ENCODE measurements at regions not wholly inside any gene's neighbourhood (a gene's known extent, or its start where the extent isn't known, plus 50 kb on each side); places are given as distances from the start of the nearest gene placed in this dataset.

- H3K27ac ChIP-seq (ENCODE audit: low read depth in 1 of 3, low read length in 2 of 3): no peak overlapping the region
- H3K27me3 ChIP-seq (ENCODE audit: control insufficient read depth in 3 of 3, insufficient read depth in 3 of 3, low read length in 3 of 3): no peaks in the 10 kb centered on the region
- DNase-seq (no peak), FAIRE-seq (no peak)
- H3K4me1 ChIP-seq (ENCODE audit: control insufficient read depth in 3 of 3, insufficient read depth in 2 of 3, low read depth in 1 of 3, low read length in 2 of 3): no peaks in the 10 kb centered on the region
- no peak overlapping the region for H3K4me3 ChIP-seq (ENCODE audit: low read depth in 1 of 3, low read length in 3 of 3)
- no peaks in the 10 kb centered on the region for H3K9me3 ChIP-seq (ENCODE audit: control insufficient read depth in 2 of 2, insufficient read depth in 1 of 2, low read depth in 1 of 2, low read length in 1 of 2)
- 41 to 65% (median 49%) methylated on average over 1 of the region's 1 CpG for WGBS, 3 donors
- no peaks in the 10 kb centered on the region for H3K36me3 ChIP-seq (ENCODE audit: control insufficient read depth in 3 of 3, insufficient read depth in 2 of 3, low read depth in 1 of 3, low read length in 3 of 3)
Observed at GRCh38 chr9:78923966-78924659, 627.2 kb downstream of the PSAT1 start.

GRCh38 chr9:78927099-78927940 lies 630.4 kb downstream of the PSAT1 start:
- FAIRE-seq: no peak

DNA sequence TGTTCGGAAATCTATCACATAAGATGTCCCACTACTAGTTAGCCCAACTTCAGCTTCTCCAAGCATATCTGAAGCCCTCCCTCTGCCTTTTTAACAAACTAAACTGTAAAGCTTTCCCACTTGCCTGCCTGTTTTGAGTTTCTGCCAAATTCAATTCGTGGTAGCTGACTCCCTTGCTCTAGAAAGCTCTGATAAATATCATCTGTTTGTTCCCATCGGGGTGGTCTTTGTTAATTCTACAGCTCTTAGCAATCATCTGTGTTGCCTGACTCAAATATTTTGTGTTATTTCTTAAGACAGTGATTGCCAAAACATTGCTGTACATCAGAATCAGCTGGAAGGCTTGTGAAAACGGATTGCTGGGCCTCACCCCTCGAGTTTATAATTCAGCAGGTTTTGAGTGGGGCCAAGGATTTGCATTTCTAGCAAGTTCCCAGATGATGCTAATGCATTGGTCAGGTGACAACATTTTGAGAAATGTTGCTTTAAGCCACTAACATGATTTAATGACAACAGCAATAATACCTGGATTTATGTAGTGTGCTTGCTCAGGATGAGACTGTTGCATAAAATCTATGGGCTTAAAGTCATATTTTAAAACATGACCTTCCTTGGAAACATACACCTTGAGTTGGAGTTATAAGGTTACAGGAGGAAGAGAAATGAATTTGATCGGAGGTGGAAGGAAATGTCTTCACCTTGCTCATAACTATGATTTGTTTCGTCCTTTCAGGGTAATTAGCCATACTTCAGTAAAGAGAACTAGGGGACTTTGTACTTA lies 631.9 kb downstream of the PSAT1 start:
- H3K27me3 ChIP-seq (ENCODE audit: control insufficient read depth in 3 of 3, insufficient read depth in 3 of 3, low read length in 3 of 3): no peaks in the 10 kb centered on the region
- H3K9me3 ChIP-seq (ENCODE audit: control insufficient read depth in 2 of 2, insufficient read depth in 1 of 2, low read depth in 1 of 2, low read length in 1 of 2): no peaks in the 10 kb centered on the region
- DNase-seq: peak in 1 of 2 donors; percentile 2
- H3K4me1 ChIP-seq (ENCODE audit: control insufficient read depth in 3 of 3, insufficient read depth in 2 of 3, low read depth in 1 of 3, low read length in 2 of 3): no peaks in the 10 kb centered on the region
- H3K4me3 ChIP-seq (ENCODE audit: low read depth in 1 of 3, low read length in 3 of 3): no peak overlapping the region
- WGBS, 3 donors: 53 to 58% (median 54%) methylated on average over 7 of the region's 7 CpGs
- FAIRE-seq: no peak
- no peak overlapping the region for H3K27ac ChIP-seq (ENCODE audit: low read depth in 1 of 3, low read length in 2 of 3)
- H3K36me3 ChIP-seq (ENCODE audit: control insufficient read depth in 3 of 3, insufficient read depth in 2 of 3, low read depth in 1 of 3, low read length in 3 of 3): no peaks in the 10 kb centered on the region

More at GRCh38 chr9:78927099-78927940, 630.4 kb downstream of the PSAT1 start:
- H3K27me3 ChIP-seq (ENCODE audit: control insufficient read depth in 3 of 3, insufficient read depth in 3 of 3, low read length in 3 of 3): no peaks in the 10 kb centered on the region
- H3K4me3 ChIP-seq (ENCODE audit: low read depth in 1 of 3, low read length in 3 of 3): no peak overlapping the region
- H3K4me1 ChIP-seq (ENCODE audit: control insufficient read depth in 3 of 3, insufficient read depth in 2 of 3, low read depth in 1 of 3, low read length in 2 of 3): no peaks in the 10 kb centered on the region
- H3K36me3 ChIP-seq (ENCODE audit: control insufficient read depth in 3 of 3, insufficient read depth in 2 of 3, low read depth in 1 of 3, low read length in 3 of 3): no peaks in the 10 kb centered on the region
- WGBS, 3 donors: 74 to 92% (median 81%) methylated on average over 1 of the region's 1 CpG
- DNase-seq: no peak
- no peak overlapping the region for H3K27ac ChIP-seq (ENCODE audit: low read depth in 1 of 3, low read length in 2 of 3)
- no peaks in the 10 kb centered on the region for H3K9me3 ChIP-seq (ENCODE audit: control insufficient read depth in 2 of 2, insufficient read depth in 1 of 2, low read depth in 1 of 2, low read length in 1 of 2)

GRCh38 chr9:78930281-78930680 lies 633.4 kb downstream of the PSAT1 start:
- Histone ChIP-seq H3K4me3 (ENCODE audit: low read depth in 1 of 3, low read length in 3 of 3) (no peak overlapping the region), H3K4me1 (ENCODE audit: control insufficient read depth in 3 of 3, insufficient read depth in 2 of 3, low read depth in 1 of 3, low read length in 2 of 3) (no peaks in the 10 kb centered on the region), H3K9me3 (ENCODE audit: control insufficient read depth in 2 of 2, insufficient read depth in 1 of 2, low read depth in 1 of 2, low read length in 1 of 2) (no peaks in the 10 kb centered on the region), H3K27ac (ENCODE audit: low read depth in 1 of 3, low read length in 2 of 3) (no peak overlapping the region), H3K36me3 (ENCODE audit: control insufficient read depth in 3 of 3, insufficient read depth in 2 of 3, low read depth in 1 of 3, low read length in 3 of 3) (no peaks in the 10 kb centered on the region), H3K27me3 (ENCODE audit: control insufficient read depth in 3 of 3, insufficient read depth in 3 of 3, low read length in 3 of 3) (no peaks in the 10 kb centered on the region)
- no peak for FAIRE-seq
- DNase-seq: no peak
- 82 to 85% (median 83%) methylated on average over 2 of the region's 2 CpGs for WGBS, 3 donors

DNA sequence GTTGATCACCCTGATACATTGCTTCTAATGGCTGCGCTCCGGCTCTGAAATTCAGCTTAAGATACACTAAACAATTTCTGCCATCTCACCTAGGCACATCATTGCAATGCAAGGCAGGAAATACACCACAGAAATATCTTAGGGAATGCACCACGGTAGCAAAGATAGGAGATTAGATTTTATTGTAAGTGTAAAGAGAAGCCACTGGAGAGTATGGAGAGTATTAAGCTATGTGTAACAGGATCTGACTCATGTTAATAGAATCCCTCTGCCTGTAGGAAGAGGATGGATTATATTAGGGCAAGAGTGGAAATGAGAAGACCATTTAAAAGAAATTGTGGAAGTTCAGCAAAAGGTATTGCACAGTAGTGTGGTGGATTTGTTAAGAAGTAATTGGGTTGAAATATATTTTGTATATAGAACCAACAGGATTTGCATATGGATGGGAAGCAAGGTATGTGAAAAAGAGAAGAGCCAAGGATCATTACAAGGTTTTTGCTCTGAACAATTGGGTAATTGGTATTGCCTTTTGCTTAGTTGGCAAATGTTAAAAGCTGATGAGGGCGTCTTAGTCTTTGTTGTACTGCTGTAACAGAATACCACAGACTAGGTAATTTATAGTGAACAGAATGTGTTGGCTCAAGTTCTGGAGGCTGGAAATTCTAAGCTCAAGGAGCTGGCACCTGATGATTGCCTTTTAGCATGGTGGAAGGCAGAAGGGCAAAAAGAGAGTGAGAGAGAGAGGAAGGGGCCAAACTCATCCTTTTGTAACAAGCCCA lies 636.1 kb downstream of the PSAT1 start:
- Histone ChIP-seq H3K4me3 (ENCODE audit: low read depth in 1 of 3, low read length in 3 of 3) (no peak overlapping the region), H3K27me3 (ENCODE audit: control insufficient read depth in 3 of 3, insufficient read depth in 3 of 3, low read length in 3 of 3) (no peaks in the 10 kb centered on the region), H3K36me3 (ENCODE audit: control insufficient read depth in 3 of 3, insufficient read depth in 2 of 3, low read depth in 1 of 3, low read length in 3 of 3) (no peaks in the 10 kb centered on the region), H3K9me3 (ENCODE audit: control insufficient read depth in 2 of 2, insufficient read depth in 1 of 2, low read depth in 1 of 2, low read length in 1 of 2) (no peaks in the 10 kb centered on the region), H3K4me1 (ENCODE audit: control insufficient read depth in 3 of 3, insufficient read depth in 2 of 3, low read depth in 1 of 3, low read length in 2 of 3) (no peaks in the 10 kb centered on the region), H3K27ac (ENCODE audit: low read depth in 1 of 3, low read length in 2 of 3) (no peak overlapping the region)
- FAIRE-seq: no peak
- no peak for DNase-seq
- 75 to 84% (median 83%) methylated on average over 4 of the region's 4 CpGs for WGBS, 3 donors

- FAIRE-seq (no peak), DNase-seq (no peak)
- Histone ChIP-seq H3K9me3 (ENCODE audit: control insufficient read depth in 2 of 2, insufficient read depth in 1 of 2, low read depth in 1 of 2, low read length in 1 of 2) (no peaks in the 10 kb centered on the region), H3K4me3 (ENCODE audit: low read depth in 1 of 3, low read length in 3 of 3) (no peak overlapping the region), H3K4me1 (ENCODE audit: control insufficient read depth in 3 of 3, insufficient read depth in 2 of 3, low read depth in 1 of 3, low read length in 2 of 3) (no peaks in the 10 kb centered on the region), H3K27ac (ENCODE audit: low read depth in 1 of 3, low read length in 2 of 3) (no peak overlapping the region), H3K36me3 (ENCODE audit: control insufficient read depth in 3 of 3, insufficient read depth in 2 of 3, low read depth in 1 of 3, low read length in 3 of 3) (no peaks in the 10 kb centered on the region), H3K27me3 (ENCODE audit: control insufficient read depth in 3 of 3, insufficient read depth in 3 of 3, low read length in 3 of 3) (no peaks in the 10 kb centered on the region)
- 79 to 86% (median 84%) methylated on average over 1 of the region's 1 CpG for WGBS, 3 donors
Observed at GRCh38 chr9:78934880-78935279, 636.9 kb upstream of the TLE4 start.

DNA sequence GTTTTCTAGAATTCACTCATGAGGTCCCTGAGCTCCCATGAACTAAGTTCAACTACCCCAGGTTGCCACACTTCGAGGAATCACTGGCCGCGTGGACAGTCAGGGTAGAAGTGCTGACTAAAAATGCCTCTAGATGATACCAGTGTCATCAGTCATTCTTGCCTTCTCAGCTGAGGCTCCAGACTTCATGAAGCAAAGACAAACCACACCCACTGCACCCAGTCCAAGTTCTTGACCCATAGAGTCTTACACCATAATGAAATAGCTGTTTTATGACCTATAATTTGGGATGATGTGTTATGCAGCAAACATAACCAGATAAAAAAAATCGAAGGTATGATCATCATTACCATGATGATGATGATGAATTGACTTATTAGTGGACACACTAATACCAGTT lies 632.9 kb upstream of the TLE4 start:
- no peaks in the 10 kb centered on the region for H3K36me3 ChIP-seq (ENCODE audit: control insufficient read depth in 3 of 3, insufficient read depth in 2 of 3, low read depth in 1 of 3, low read length in 3 of 3)
- no peaks in the 10 kb centered on the region for H3K9me3 ChIP-seq (ENCODE audit: control insufficient read depth in 2 of 2, insufficient read depth in 1 of 2, low read depth in 1 of 2, low read length in 1 of 2)
- DNase-seq (no peak), FAIRE-seq (no peak)
- WGBS, 3 donors: 64 to 69% (median 66%) methylated on average over 4 of the region's 4 CpGs
- H3K27ac ChIP-seq (ENCODE audit: low read depth in 1 of 3, low read length in 2 of 3): no peak overlapping the region
- H3K4me1 ChIP-seq (ENCODE audit: control insufficient read depth in 3 of 3, insufficient read depth in 2 of 3, low read depth in 1 of 3, low read length in 2 of 3): no peaks in the 10 kb centered on the region
- no peaks in the 10 kb centered on the region for H3K27me3 ChIP-seq (ENCODE audit: control insufficient read depth in 3 of 3, insufficient read depth in 3 of 3, low read length in 3 of 3)
- H3K4me3 ChIP-seq (ENCODE audit: low read depth in 1 of 3, low read length in 3 of 3): no peak overlapping the region

Data from small intestine (tissue), 7 donors.